GM21529 (cell line): ENCODE measurements at regions not wholly inside any gene's neighbourhood (a gene's known extent, or its start where the extent isn't known, plus 50 kb on each side); places are given as distances from the start of the nearest gene placed in this dataset.
"Not testable (repeated sequence)": the region's sequence is repeated elsewhere in the genome, so short reads cannot be mapped to it uniquely, and the experiment has no call there.

Experiments
- ATAC-seq: cut with Tn5 transposase; IDR thresholded peaks from one replicate; pipeline ENCODE4 v1.9.1; 2021; ENCODE audit not compliant: unreplicated experiment

DNA sequence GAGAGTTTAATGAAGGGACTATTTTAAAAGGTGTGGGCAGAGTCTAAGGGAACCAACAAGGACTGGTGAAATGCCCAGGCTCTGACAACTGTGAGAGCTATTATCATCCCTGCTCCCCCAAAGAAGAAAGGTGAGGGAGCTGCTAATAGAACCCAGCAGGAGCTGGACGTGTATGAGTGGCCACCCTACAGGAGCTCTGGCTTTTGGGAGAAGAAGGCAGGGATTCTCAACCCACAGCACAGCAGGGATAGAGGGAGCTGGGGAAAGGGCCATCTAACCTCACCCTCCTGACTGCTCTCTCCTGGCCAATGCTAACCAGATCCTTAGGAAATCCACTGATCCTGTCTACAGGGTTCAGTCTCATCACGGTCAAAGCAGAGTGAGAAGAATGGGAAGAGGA lies 57.1 kb downstream of the GRIN2B start:
- ATAC-seq, result no peak

DNA sequence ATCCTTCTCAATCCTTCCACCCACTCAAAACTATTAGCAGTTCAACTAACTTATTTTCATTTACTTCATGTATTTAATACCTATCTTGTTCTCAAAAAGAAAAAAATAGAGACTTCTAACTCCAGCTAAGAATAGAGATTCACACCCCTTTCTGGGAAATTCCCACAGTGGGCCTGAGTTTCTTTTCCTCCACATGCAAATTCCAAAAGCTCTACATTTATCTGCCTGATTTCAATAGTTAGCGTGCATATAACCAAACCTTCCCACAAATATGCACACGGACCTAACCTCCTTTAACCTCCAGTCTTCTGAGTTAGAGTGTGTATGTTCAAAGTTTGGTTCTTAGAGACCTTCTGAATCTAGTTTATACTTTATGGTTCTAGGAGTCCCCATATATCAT lies 62.5 kb downstream of the GRIN2B start:
- no peak for ATAC-seq

DNA sequence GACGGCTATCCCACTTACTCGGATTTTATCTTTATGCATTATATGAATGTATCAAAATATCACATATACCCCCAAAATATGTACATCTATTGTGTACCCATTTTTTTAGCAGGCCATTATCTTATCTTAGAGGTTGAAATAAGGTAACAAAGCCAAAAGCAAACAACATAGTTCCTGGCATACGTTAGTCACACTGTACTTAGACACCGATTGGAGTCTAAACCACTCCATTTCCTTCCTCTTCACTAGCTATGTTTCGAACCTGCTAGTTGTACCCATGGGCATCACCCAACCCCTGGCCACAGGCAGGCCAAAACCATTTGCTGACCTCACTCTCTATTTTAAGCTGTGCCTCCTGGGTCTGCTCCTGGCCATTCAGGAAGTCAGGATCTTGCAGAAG lies 66.3 kb downstream of the GRIN2B start:
- no peak for ATAC-seq

DNA sequence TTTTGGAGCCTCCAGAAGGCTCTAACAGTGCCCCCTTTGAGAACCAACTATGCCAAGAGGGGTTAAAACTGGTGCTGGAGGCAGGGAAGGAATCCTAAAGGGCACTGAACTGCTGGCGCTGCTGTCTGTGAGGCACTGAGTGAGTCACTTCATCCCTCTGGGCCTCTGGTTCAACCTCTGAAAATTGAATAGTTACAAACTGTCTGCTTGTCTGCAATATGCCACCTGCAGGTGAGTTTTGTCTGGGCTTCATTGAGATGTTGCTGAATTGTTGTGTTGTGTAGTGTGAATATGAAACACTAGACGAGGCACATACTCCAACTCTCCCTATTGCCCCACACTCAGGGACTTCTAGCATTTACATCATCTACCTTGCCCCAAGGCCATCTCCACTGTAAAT lies 68.0 kb downstream of the GRIN2B start:
- ATAC-seq, result no peak

DNA sequence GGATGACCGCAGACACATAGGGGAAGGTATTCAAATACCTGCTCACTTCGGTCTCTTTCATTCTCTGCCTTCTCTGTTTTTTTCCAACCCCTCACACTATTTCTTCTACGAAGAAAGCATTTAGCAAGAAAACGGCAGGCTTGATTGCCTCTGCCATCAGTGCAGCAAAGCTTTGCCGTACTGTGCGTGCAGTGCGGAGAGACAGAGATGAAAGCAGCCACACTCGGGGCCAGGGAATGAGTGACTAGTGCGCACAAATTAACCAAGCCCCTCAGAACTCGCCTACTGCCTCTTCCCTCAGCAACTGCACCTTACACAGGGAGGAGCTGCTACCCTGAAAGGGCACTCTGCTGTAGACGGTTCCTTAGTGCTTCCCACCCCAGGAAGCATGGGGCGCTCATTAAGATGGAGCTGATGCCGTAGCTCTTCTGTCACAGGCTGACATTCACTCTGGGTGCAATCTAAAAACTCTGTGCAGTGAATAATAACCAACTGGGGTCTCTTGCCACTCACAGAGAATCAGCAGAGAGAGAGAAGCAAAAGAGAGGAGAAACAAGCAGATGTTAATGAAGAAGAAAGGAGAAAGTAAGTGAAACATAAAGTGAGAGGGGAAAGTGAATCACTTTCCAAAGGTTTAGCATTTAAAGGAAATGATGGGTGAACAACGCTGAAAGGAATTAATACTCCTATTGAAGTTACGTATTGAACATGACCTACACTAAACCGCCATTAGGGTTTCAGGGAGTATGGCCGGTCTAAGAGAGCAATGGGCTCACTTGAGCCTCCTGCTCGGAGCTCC lies 69.4 kb downstream of the GRIN2B start:
- ATAC-seq, result no peak

DNA sequence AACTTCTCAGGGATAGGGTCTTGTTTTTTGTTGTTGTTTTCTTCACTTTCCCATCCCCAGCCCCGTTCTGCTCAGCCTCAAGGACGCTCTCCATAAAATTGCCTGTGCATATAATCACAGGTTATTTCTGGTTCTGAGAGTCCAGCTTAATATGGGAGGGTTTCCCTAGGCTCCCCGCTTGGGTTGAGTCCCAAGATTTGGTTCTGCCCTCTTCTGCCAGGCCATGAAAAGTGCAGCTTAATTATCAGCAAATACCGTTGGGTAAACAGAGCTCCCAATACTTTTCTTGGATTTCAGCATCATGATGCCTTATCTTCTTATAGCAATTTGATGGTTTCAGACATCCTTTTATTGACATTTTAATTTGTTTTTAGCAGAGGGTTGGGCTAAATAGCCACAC lies 75.6 kb downstream of the GRIN2B start:
- no peak for ATAC-seq

DNA sequence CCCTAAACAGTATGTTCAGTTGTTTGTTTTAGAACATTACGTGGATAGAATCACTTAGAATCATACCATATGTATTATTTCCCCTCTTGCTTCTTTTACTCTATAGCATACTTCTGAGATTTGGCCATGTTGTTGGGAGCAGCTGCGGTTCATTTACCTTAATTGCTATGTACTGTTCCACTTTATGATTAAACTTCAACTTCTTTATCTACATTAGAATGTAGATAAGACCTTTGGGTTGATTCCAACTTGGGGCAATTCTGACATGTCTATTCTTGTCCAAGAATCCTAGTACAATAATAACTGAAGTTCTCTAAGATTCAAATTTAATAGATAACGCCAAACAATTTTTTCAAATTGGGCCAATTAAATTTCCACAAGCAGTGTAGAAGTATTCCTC lies 80.7 kb downstream of the GRIN2B start:
- no peak for ATAC-seq

DNA sequence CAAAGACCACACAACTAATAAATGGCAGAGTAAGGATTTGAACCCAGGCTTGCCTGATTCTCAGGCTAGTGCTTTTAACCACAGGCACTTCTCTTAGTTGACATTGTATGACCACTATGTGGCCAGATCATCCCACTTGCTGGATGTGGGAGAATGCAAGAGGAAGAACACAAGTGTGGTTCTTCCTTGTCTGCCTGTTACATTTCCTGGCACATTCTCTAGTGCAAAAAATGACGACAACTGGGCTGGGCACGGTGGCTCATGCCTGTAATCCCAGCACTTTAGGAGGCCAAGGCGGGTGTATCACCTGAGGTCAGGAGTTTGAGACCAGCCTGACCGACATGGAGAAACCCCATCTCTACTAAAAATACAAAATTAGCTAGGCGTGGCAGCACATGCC lies 83.0 kb downstream of the GRIN2B start:
- ATAC-seq, result not testable (repeated sequence)

DNA sequence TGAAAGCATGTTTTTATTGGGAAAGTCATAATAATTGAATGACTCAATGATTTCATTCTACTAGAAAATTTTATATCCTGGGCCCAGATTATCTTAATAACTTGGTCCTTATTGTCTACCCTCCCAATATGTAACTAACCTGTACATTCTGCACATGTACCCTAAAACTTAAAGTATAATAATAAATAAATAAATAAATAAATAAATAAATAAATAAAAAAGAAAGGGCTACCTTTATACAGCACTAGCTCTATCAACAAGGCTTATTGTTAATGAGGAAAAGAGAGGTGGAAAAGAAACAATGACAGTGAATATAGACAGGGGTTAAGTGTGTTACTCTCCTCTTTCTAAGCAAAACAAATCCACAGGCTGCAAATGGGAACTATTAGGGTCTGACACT lies 83.6 kb downstream of the GRIN2B start:
- ATAC-seq, result no peak

DNA sequence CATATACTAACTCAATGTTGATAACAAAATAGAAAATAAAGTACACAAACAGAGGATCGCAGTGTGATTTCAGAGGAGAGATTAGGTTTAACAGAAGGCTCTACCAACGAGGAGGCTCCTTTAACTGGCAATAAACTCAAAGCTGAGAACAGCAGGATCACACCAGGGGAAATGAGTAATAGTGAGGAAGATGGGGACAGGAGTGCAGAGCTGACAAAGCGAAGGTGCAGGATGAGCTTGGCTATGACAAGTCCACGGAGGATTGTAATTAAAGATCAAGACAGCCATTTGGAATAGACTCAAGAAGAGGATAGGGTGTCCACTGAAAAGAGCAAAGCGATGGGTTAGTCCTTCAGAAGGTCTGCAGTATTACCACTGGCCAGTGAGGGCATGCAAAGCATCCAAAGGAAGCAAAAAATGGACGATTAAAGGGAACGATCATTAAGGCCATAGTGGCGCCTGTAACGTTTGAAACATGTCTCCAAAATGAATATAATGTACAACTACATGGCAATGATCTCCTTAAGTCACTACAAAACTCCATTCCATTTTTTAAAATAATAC lies 85.3 kb downstream of the GRIN2B start:
- no peak for ATAC-seq

DNA sequence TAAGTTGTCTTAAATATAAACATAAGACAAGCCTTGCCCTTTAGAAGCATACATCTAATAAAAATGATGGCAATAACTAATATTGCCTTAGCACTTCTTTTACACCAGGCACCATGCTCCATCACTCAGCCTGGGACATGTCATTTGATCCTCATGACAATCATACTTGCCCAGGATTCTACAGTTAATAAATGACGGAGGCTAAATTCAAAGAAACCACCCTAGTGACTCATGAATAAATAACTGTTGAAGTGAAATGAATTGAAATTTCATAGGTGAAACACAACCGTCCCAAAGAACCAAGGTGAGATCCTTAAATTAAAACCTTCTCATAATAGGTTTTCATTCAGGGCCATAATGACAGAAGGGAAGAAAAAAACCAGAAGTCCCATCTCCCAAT lies 89.5 kb downstream of the GRIN2B start:
- no peak for ATAC-seq

DNA sequence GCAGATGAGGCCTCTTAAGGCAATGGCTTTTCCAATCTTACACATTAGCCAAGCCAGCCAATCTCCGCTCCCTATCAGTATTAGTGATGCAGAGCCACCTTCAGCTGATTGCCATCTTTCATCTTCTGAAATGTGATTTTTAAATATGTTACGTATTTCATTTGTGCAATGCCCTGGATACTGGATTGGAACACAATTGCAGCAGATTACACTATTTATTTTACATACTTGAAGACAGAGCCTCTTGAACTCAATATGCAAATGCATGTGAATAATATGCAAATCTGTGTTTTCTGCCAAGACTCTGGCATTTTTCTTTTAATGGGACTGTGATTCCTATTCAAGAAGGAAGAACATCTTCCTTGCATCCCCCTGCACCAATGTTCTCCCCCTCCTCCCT lies 90.5 kb downstream of the GRIN2B start:
- no peak for ATAC-seq

DNA sequence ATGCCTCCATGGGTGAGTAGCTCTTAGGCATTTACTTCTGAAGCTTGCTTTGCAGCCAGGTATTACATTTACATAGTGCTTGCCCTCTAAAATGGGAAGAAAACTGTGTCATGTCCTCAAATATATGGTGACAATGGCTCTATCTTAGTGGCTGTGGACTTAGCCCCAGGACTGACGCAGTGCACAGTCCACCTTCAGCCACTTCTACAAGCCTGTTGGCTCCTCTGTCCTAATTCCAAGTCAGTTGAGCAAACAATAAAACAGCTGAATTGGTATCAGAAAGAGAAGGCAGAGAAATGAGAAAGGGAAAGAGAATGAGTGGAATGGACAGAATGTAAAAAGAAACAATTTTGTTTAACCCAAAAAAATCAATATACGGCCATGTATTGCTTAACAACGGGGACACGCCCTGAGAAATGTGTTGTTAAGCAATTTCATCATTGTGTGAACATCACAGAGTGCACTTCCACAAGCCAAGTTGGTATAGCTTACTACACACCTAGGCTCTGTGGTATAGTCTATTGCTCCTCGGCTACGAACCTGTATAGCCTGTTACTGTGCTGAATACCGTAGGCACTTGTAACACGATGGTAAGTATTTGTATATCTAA lies 93.5 kb downstream of the GRIN2B start:
- no peak for ATAC-seq

DNA sequence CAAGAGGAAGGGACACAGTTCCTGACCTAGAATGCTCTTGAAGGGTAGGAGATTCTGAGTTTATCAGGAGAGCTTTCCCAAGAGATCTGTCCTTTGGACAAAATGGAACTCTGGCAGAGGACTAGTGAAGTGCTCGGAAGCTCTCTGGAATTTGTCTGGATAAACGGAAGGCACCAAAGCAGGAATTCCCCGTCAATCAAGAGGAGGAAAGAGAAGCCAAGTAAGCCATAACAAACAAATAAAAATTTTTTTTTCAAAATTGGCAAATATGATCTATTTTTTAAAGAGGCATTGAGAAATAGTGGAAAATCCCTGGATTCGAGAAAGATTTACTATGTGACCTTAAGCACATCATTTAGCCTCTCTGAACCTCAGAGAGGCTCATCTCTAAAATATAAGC lies 99.2 kb downstream of the GRIN2B start:
- no peak for ATAC-seq

DNA sequence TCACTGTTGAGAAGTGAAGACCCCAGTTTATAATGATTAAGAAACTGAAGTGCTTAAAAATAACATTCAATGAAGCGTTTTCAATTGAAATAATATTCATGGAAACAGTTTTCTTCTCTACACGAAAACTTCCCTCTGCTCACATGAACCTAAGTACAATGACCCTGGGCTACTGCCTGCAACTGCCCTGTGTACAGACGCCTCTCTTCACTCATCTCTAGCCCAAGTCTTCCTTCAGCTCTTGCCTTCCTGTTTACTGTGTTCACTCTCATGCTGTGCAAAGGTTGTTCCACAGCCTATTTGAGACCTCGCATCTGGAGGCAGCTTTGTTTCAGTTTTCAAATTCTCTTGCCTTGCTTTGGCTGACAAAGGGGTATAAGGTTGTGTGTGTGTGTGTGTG lies 100.8 kb downstream of the GRIN2B start:
- no peak for ATAC-seq

DNA sequence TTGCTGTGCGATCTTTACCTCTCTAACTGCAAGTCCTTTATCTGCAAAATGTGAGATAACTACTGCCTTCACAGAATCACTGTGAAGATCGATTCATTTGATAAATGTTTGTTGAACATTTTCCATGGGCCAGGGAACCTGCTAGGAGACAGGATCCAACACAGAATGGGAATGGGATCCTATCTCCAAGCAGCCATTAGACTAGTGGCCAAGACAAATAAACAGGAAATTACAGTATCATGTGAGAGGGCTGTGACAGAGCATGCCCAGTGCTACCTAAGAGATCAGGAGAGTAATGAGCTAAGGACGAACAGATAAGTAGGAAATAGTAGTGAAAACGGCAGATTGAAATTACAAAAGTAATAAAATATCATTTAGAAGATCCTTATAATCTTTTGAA lies 105.7 kb downstream of the GRIN2B start:
- ATAC-seq, result no peak

DNA sequence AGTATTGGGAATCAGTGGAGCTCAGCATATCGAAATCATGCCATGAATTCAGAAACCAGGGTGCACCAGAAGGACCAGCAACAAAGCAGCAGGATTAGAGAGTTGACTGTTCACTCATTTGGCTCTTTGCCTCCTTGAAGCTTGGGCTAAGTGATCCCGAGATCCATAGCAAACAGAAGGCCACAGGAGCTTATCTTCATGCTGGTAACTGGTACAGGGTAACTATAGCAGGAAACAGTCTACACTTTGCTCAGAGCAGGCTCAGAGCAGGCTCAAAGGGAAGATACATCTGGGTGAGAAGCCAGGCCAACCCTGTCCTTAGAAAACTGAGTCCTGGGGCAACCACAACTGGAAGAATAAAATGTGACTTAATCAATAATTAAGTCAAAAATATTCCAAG lies 111.1 kb downstream of the GRIN2B start:
- no peak for ATAC-seq

DNA sequence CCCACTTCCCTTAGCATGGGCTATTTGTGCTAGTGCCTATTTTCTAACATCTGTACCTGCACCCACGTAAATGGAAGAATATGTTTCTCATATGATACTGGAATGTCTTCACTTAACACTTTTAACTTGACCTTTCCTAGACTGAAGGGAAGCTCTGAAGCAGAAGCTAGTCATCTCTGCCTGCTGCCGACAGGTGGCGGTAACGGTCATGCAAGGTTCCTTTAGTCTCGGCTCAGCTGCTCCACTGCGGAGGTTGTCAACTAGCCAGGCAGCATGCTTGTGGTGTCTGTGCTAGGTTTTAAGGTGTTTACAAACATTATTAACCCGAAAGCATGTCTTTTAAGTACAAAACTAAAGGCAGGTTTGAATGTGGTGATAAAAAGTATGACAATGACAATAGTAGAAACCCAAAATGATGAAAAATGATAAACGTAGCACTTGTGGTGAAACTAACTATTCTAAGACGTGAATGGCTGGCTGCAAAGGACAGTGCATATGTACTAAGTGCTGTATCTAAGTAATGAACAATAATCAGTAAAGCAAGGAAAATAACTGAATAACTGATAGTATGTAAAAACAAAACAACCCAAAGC lies 117.2 kb downstream of the GRIN2B start:
- ATAC-seq, result peak; percentile 95

DNA sequence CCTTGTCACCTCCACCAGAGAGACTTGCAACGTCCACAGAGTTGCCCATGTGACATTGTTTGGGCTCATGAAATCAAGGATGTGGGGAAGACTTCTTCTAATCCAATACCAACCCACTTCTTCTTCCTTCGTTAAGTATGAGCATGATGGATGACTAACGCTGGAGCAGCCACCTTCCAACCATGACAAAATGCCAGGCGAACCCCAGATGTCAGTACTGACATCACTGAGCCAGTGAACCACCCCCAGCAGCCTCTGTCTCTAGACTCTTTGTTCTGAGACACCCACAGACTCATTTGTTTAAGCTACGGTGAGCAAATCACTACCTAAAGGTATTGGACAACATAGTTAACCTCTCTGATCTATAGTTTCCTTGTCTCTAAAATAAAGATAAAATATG lies 123.7 kb downstream of the GRIN2B start:
- ATAC-seq, result no peak

DNA sequence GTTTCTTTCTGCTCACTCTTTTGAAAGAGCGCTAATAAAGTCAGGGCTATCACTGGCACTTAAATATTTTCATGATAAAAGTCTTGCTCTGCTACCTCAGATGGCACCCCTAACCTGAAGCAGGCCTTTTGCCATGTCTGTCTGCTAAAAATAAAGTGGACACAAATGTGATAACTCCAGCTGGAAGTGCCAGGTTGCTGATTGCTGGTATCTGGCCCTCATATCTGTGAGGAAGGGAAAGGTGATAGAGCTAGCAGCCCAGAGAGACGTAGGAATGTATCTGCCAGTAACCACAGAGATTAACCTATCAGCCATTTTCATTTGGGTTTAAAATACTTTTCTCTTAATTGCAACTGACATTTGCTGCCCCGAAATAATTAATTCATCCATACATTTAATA lies 127.9 kb downstream of the GRIN2B start:
- ATAC-seq, result no peak

DNA sequence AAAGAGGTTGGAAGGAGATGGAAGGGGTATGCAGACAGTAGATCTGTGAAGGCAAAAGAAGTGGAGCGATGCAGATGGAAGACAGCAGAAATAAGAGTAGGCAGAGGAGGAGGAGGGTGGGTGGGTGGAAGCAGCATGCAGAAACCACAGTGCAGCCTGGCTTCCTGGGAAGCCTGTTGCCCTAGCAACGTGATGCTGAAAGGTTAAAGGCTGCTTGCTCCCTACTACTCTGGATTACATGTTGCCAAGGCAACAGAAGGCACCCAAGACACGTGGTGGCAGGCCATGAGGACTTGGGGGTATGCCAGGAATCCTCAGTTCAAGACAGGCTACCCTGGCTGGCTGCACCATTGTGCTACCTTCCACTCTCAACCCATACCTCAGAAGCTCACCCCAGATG lies 129.6 kb downstream of the GRIN2B start:
- no peak for ATAC-seq

DNA sequence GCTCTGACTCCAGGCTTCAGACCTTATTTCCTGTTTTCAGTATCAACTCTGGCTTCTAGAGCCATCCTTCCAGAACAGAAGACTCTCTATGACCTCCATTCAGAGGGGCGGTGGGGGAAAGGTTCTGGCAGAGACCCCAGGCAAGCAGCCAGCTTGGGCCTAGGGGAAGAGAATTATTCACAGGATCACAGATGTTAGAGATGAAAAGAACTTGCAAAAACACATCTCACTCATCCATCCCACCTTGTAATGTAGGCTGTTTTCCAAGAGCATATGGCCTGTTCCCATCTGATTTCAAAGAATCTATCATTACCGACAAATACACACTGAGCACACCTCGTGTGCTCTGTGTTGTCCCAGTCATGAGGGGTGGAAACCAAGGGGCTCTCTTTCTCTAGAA lies 131.9 kb downstream of the GRIN2B start:
- no peak for ATAC-seq
